ENCODE measurements at regions not wholly inside any gene's neighbourhood (a gene's known extent, or its start where the extent isn't known, plus 50 kb on each side); places are given as distances from the start of the nearest gene placed in this dataset.

- H3K27me3 Mint-ChIP-seq (ENCODE audit: low read depth) = no peaks in the 10 kb centered on the region
- peaks cover 45% of the 10 kb centered on the region for H3K4me1 Mint-ChIP-seq (ENCODE audit: low read depth)
- no peak for TF ChIP-seq CTCF (IDR thresholded peaks at IDR 0.05)
- H3K36me3 Mint-ChIP-seq (ENCODE audit: low read depth) = no peaks in the 10 kb centered on the region
- no peak for DNase-seq (ENCODE audit: low spot score)
- H3K27ac Mint-ChIP-seq (ENCODE audit: unreplicated experiment) = no peak overlapping the region
- H3K4me3 Mint-ChIP-seq (ENCODE audit: unreplicated experiment) = no peak overlapping the region
- no peaks in the 10 kb centered on the region for H3K9me3 Mint-ChIP-seq (ENCODE audit: low read depth)
Measured at GRCh38 chr13:66212511-66212910, 1017.6 kb downstream of the PCDH9 start.

- no peak for DNase-seq (ENCODE audit: low spot score)
- Mint-ChIP-seq H3K27ac (ENCODE audit: unreplicated experiment) (peak overlapping the region; percentile 92), H3K9me3 (ENCODE audit: low read depth) (peaks cover 9% of the 10 kb centered on the region), H3K4me1 (ENCODE audit: low read depth) (peaks cover 37% of the 10 kb centered on the region), H3K36me3 (ENCODE audit: low read depth) (peaks cover 2% of the 10 kb centered on the region), H3K27me3 (ENCODE audit: low read depth) (no peaks in the 10 kb centered on the region), H3K4me3 (ENCODE audit: unreplicated experiment) (peak overlapping the region; percentile 20)
- TF ChIP-seq CTCF (IDR thresholded peaks at IDR 0.05) = no peak
Measured at GRCh38 chr13:66210677-66211076, 1019.5 kb downstream of the PCDH9 start.

- peaks cover 37% of the 10 kb centered on the region for H3K4me1 Mint-ChIP-seq (ENCODE audit: low read depth)
- H3K27me3 Mint-ChIP-seq (ENCODE audit: low read depth) = no peaks in the 10 kb centered on the region
- peaks cover 11% of the 10 kb centered on the region for H3K9me3 Mint-ChIP-seq (ENCODE audit: low read depth)
- H3K27ac Mint-ChIP-seq (ENCODE audit: unreplicated experiment) = no peak overlapping the region
- no peak for TF ChIP-seq CTCF (IDR thresholded peaks at IDR 0.05)
- peaks cover 2% of the 10 kb centered on the region for H3K36me3 Mint-ChIP-seq (ENCODE audit: low read depth)
- H3K4me3 Mint-ChIP-seq (ENCODE audit: unreplicated experiment) = no peak overlapping the region
- no peak for DNase-seq (ENCODE audit: low spot score)
Measured at GRCh38 chr13:66208589-66208988, 1021.5 kb downstream of the PCDH9 start.

GRCh38 chr13:66207610-66208009 is 1022.5 kb downstream of the PCDH9 start:
- no peak for DNase-seq (ENCODE audit: low spot score)
- H3K9me3 Mint-ChIP-seq (ENCODE audit: low read depth) = peaks cover 11% of the 10 kb centered on the region
- TF ChIP-seq CTCF (IDR thresholded peaks at IDR 0.05) = no peak
- H3K27me3 Mint-ChIP-seq (ENCODE audit: low read depth) = no peaks in the 10 kb centered on the region
- H3K4me1 Mint-ChIP-seq (ENCODE audit: low read depth) = peaks cover 37% of the 10 kb centered on the region
- H3K4me3 Mint-ChIP-seq (ENCODE audit: unreplicated experiment) = no peak overlapping the region
- H3K36me3 Mint-ChIP-seq (ENCODE audit: low read depth) = peaks cover 2% of the 10 kb centered on the region
- H3K27ac Mint-ChIP-seq (ENCODE audit: unreplicated experiment) = no peak overlapping the region

- no peak for TF ChIP-seq CTCF (IDR thresholded peaks at IDR 0.05)
- no peak overlapping the region for H3K4me3 Mint-ChIP-seq (ENCODE audit: unreplicated experiment)
- peaks cover 27% of the 10 kb centered on the region for H3K4me1 Mint-ChIP-seq (ENCODE audit: low read depth)
- H3K9me3 Mint-ChIP-seq (ENCODE audit: low read depth) = peaks cover 11% of the 10 kb centered on the region
- no peaks in the 10 kb centered on the region for H3K27me3 Mint-ChIP-seq (ENCODE audit: low read depth)
- H3K27ac Mint-ChIP-seq (ENCODE audit: unreplicated experiment) = no peak overlapping the region
- H3K36me3 Mint-ChIP-seq (ENCODE audit: low read depth) = peaks cover 2% of the 10 kb centered on the region
- DNase-seq (ENCODE audit: low spot score) = no peak
Measured at GRCh38 chr13:66205807-66206206, 1024.3 kb downstream of the PCDH9 start.
